ENCODE measurements at regions not wholly inside any gene's neighbourhood (a gene's known extent, or its start where the extent isn't known, plus 50 kb on each side); places are given as distances from the start of the nearest gene placed in this dataset.

GRCh38 chr6:80637312-80637711 lies 530.8 kb downstream of the BCKDHB start (continued):
- TF ChIP-seq, protein P1, sequence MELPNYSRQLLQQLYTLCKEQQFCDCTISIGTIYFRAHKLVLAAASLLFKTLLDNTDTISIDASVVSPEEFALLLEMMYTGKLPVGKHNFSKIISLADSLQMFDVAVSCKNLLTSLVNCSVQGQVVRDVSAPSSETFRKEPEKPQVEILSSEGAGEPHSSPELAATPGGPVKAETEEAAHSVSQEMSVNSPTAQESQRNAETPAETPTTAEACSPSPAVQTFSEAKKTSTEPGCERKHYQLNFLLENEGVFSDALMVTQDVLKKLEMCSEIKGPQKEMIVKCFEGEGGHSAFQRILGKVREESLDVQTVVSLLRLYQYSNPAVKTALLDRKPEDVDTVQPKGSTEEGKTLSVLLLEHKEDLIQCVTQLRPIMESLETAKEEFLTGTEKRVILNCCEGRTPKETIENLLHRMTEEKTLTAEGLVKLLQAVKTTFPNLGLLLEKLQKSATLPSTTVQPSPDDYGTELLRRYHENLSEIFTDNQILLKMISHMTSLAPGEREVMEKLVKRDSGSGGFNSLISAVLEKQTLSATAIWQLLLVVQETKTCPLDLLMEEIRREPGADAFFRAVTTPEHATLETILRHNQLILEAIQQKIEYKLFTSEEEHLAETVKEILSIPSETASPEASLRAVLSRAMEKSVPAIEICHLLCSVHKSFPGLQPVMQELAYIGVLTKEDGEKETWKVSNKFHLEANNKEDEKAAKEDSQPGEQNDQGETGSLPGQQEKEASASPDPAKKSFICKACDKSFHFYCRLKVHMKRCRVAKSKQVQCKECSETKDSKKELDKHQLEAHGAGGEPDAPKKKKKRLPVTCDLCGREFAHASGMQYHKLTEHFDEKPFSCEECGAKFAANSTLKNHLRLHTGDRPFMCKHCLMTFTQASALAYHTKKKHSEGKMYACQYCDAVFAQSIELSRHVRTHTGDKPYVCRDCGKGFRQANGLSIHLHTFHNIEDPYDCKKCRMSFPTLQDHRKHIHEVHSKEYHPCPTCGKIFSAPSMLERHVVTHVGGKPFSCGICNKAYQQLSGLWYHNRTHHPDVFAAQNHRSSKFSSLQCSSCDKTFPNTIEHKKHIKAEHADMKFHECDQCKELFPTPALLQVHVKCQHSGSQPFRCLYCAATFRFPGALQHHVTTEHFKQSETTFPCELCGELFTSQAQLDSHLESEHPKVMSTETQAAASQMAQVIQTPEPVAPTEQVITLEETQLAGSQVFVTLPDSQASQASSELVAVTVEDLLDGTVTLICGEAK (IDR thresholded peaks at IDR 0.05; ENCODE audit: borderline replicate concordance): no peak
- TF ChIP-seq FOS (IDR thresholded peaks at IDR 0.05; ENCODE audit: borderline replicate concordance, extremely low read depth, insufficient read length): no peak

DNA sequence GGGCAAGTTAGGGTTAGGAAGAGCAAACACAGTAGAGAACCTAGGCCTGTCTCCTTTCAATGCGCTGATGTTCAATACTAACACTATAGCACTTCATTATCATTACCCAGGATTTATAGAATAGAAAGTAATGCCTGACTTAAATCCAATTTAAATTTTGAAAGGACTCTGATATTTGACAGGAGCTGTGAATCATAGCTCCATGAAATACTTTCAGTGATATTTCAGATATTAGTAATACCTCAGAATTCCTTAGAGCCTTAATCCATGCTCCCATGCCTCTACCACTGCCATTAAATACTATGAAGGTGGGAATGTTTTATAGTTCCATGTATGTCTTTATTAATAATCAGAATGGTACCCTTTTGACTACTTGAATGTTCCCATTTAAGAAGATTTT lies 530.2 kb downstream of the BCKDHB start:
- Histone ChIP-seq H3K4me2 (ENCODE audit: control insufficient read depth, insufficient read depth) (no peak overlapping the region), H3K27ac (ENCODE audit: control insufficient read depth, insufficient read depth) (no peak overlapping the region), H3K79me2 (ENCODE audit: control insufficient read depth, insufficient read depth, low read length) (no peaks in the 10 kb centered on the region), H3K4me1 (ENCODE audit: control insufficient read depth, insufficient read depth, low read length) (no peaks in the 10 kb centered on the region), H3K27me3 (replicated peaks in 1 of 2; ENCODE audit: control insufficient read depth in 2 of 2, insufficient read depth in 2 of 2, low read length in 1 of 2) (no peaks in the 10 kb centered on the region), H3K9me3 (replicated peaks; ENCODE audit: control insufficient read depth, insufficient read depth, low read length) (no peaks in the 10 kb centered on the region), H3K36me3 (ENCODE audit: control insufficient read depth in 2 of 2, insufficient read depth in 2 of 2, low read length in 1 of 2) (no peaks in the 10 kb centered on the region), H4K20me1 (ENCODE audit: control insufficient read depth, insufficient read depth) (no peaks in the 10 kb centered on the region), H2AFZ (ENCODE audit: control insufficient read depth, low read depth, low read length) (no peak overlapping the region), H3K4me3 (no peak overlapping the region), H3K9ac (ENCODE audit: control insufficient read depth, insufficient read depth, low read length) (no peak overlapping the region)
- in situ Hi-C loops (cut with MboI): no loop called here
- no peak for ATAC-seq
- ChIA-PET RAD21 (ENCODE audit: unreplicated experiment) (no interaction called here), SMC1A (ENCODE audit: uncharacterized antibody, unreplicated experiment) (interaction anchor here (0.6 to 1.6 kb wide), 2 partner anchors 12 to 1302 kb away, joined by 3 read pairs; no protein-coding TSS in a partner anchor), CTCF (no interaction called here), POLR2A (no interaction called here)
- 88% methylated on average over 1 of the region's 1 CpG for WGBS (ENCODE audit: insufficient coverage, insufficient replicate concordance, low lambda C conversion rate, missing lambda C conversion rate)
- no peak for FAIRE-seq
- DNase-seq (ENCODE audit: low read depth, low spot score): no peak
- TF ChIP-seq MTA2 (IDR thresholded peaks at IDR 0.05; ENCODE audit: low read depth) (no peak), ATF7 (IDR thresholded peaks at IDR 0.05; ENCODE audit: low read depth) (no peak), JUNB (IDR thresholded peaks at IDR 0.05) (no peak), PAX5 (IDR thresholded peaks at IDR 0.05; ENCODE audit: borderline replicate concordance, low read depth, low read length) (no peak), TCF12 (IDR thresholded peaks at IDR 0.05; ENCODE audit: low read depth, low read length) (no peak), IRF3 (IDR thresholded peaks at IDR 0.05) (no peak), ZBED1 (IDR thresholded peaks at IDR 0.05; ENCODE audit: borderline replicate concordance) (no peak), SREBF1 (IDR thresholded peaks at IDR 0.05; ENCODE audit: low read length) (no peak), ATF2 (IDR thresholded peaks at IDR 0.05; ENCODE audit: low read length) (no peak), KLF5 (IDR thresholded peaks at IDR 0.05; ENCODE audit: partially characterized antibody) (no peak), ZNF207 (IDR thresholded peaks at IDR 0.05; ENCODE audit: borderline replicate concordance) (no peak), SMARCA5 (IDR thresholded peaks at IDR 0.05) (no peak), BRCA1 (IDR thresholded peaks at IDR 0.05; ENCODE audit: low read depth, low read length) (no peak)
- TF ChIP-seq, protein P2, sequence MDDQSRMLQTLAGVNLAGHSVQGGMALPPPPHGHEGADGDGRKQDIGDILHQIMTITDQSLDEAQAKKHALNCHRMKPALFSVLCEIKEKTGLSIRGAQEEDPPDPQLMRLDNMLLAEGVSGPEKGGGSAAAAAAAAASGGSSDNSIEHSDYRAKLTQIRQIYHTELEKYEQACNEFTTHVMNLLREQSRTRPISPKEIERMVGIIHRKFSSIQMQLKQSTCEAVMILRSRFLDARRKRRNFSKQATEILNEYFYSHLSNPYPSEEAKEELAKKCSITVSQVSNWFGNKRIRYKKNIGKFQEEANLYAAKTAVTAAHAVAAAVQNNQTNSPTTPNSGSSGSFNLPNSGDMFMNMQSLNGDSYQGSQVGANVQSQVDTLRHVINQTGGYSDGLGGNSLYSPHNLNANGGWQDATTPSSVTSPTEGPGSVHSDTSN (IDR thresholded peaks at IDR 0.05; ENCODE audit: insufficient replicate concordance, low read depth, low read length): no peak
- TF ChIP-seq, protein P3, sequence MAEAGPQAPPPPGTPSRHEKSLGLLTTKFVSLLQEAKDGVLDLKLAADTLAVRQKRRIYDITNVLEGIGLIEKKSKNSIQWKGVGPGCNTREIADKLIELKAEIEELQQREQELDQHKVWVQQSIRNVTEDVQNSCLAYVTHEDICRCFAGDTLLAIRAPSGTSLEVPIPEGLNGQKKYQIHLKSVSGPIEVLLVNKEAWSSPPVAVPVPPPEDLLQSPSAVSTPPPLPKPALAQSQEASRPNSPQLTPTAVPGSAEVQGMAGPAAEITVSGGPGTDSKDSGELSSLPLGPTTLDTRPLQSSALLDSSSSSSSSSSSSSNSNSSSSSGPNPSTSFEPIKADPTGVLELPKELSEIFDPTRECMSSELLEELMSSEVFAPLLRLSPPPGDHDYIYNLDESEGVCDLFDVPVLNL (IDR thresholded peaks at IDR 0.05; ENCODE audit: low read depth, low read length): no peak
- intact Hi-C loops (cut with micrococcal nuclease; ENCODE audit: unreplicated experiment): no loop called here
- BruUV-seq (replicated peaks): no TSS peak
